GM12878 (cell line): ENCODE measurements at regions not wholly inside any gene's neighbourhood (a gene's known extent, or its start where the extent isn't known, plus 50 kb on each side); places are given as distances from the start of the nearest gene placed in this dataset.

Experiments
- CHD4 ChIP-seq: fragments of 200-600 bp; sonication (generic); IDR thresholded peaks from 2 replicates; pipeline ENCODE4 v1.6.1; 2016; ENCODE audit warnings: mild to moderate bottlenecking
- EP300 ChIP-seq, 2 experiments: fragments of 150-350 bp in 1 of 2; IDR thresholded peaks; 2 replicates each; pipeline ENCODE4 v1.6.1; 2011 to 2012; ENCODE audit warnings: low read depth in 2 of 2, low read length in 2 of 2, borderline replicate concordance in 1 of 2, improper control_type of control experiment in 1 of 2, inconsistent platforms in 1 of 2; ENCODE audit not compliant: control insufficient read depth in 1 of 2
- JUNB ChIP-seq: IDR thresholded peaks from 2 replicates; pipeline ENCODE4 v1.6.1; 2016; ENCODE audit warnings: antibody characterized with exemption, mild to moderate bottlenecking
- LARP7 ChIP-seq: fragments of 450-650 bp; IDR thresholded peaks from 2 replicates; pipeline ENCODE4 v1.6.1; 2017; ENCODE audit warnings: mild to moderate bottlenecking
- NFYB ChIP-seq: IDR thresholded peaks from 2 replicates; pipeline ENCODE4 v1.6.1; 2011; ENCODE audit warnings: low read depth, mild to moderate bottlenecking, low read length, improper control_type of control experiment, moderate library complexity; ENCODE audit not compliant: insufficient read depth
- NRF1 ChIP-seq: conservative IDR thresholded peaks from 2 replicates; pipeline ENCODE4 v1.6.1; 2011; ENCODE audit warnings: mild to moderate bottlenecking, low read depth, low read length, improper control_type of control experiment
- RAD21 ChIP-seq: IDR thresholded peaks from 2 replicates; pipeline ENCODE4 v1.6.1; 2011; ENCODE audit warnings: mild to moderate bottlenecking, low read depth, low read length, moderate library complexity; ENCODE audit not compliant: insufficient read depth
- SIN3A ChIP-seq: IDR thresholded peaks from 2 replicates; pipeline ENCODE4 v1.6.1; 2012; ENCODE audit warnings: low read depth, low read length, improper control_type of control experiment
- SREBF2 ChIP-seq: IDR thresholded peaks from 2 replicates; pipeline ENCODE4 v1.6.1; 2012; ENCODE audit warnings: mild to moderate bottlenecking, low read length
- YY1 ChIP-seq: IDR thresholded peaks from 2 replicates; pipeline ENCODE4 v1.6.1; 2011; ENCODE audit warnings: low read depth, mild to moderate bottlenecking, low read length
- ZNF24 ChIP-seq: fragments of 450-650 bp; IDR thresholded peaks from 2 replicates; pipeline ENCODE4 v1.6.1; 2017; ENCODE audit warnings: antibody characterized with exemption, mild to moderate bottlenecking
- TF ChIP-seq, protein P1 (sequence below), 3 experiments: IDR thresholded peaks in 2 of 3; conservative IDR thresholded peaks in 1 of 3; 2 replicates each; pipeline ENCODE4 v1.5.1; 2011; ENCODE audit warnings: low read depth in 3 of 3, low read length in 3 of 3, mild to moderate bottlenecking in 3 of 3, control low read depth in 2 of 3, moderate library complexity in 2 of 3, inconsistent platforms in 1 of 3, mixed read lengths in 1 of 3; ENCODE audit not compliant: control insufficient read depth in 2 of 3, insufficient read depth in 1 of 3; ENCODE audit errors: extremely low read depth in 1 of 3
- TF ChIP-seq, protein P2 (sequence below): fragments of 450-650 bp; IDR thresholded peaks from 2 replicates; pipeline ENCODE4 v1.6.1; 2017; ENCODE audit warnings: mild to moderate bottlenecking, moderate library complexity
- TF ChIP-seq, protein P3 (sequence below): fragments of 450-650 bp; formaldehyde crosslinking; IDR thresholded peaks from 2 replicates; pipeline ENCODE4 v1.5.0; 2022; ENCODE audit warnings: mild to moderate bottlenecking, missing genetic modification characterization

DNA sequence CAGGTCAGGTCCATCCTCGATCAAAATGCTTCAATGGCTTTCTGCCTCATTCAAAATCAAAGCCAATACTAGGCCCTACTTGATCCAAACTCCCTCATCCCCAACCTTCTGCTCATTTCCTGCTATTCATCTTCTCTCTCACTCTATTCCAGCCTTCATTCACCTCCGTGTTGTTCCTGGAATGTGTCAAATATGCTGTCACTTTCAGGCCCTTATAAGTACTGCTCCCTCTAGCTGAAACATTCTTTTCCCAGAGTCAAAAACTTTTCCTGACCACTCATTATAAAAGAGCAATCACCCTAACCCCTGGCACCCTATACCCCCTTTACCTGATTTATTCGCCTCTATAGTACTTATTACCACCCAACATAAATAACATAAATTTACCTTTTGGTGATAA lies 303.7 kb upstream of the PMFBP1 start:
- TF ChIP-seq, protein P1, sequence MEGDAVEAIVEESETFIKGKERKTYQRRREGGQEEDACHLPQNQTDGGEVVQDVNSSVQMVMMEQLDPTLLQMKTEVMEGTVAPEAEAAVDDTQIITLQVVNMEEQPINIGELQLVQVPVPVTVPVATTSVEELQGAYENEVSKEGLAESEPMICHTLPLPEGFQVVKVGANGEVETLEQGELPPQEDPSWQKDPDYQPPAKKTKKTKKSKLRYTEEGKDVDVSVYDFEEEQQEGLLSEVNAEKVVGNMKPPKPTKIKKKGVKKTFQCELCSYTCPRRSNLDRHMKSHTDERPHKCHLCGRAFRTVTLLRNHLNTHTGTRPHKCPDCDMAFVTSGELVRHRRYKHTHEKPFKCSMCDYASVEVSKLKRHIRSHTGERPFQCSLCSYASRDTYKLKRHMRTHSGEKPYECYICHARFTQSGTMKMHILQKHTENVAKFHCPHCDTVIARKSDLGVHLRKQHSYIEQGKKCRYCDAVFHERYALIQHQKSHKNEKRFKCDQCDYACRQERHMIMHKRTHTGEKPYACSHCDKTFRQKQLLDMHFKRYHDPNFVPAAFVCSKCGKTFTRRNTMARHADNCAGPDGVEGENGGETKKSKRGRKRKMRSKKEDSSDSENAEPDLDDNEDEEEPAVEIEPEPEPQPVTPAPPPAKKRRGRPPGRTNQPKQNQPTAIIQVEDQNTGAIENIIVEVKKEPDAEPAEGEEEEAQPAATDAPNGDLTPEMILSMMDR (IDR thresholded peaks at IDR 0.05 in 2 of 3, conservative IDR thresholded peaks at IDR 0.05 in 1 of 3; ENCODE audit: control insufficient read depth in 2 of 3, extremely low read depth in 1 of 3, insufficient read depth in 1 of 3, low read depth in 3 of 3, low read length in 3 of 3) = no peak
- no peak for TF ChIP-seq NRF1
- TF ChIP-seq ZNF24 = no peak
- no peak for TF ChIP-seq NFYB
- TF ChIP-seq EP300 (IDR thresholded peaks at IDR 0.05; ENCODE audit: borderline replicate concordance in 1 of 2, control insufficient read depth in 1 of 2, low read depth in 2 of 2, low read length in 2 of 2) = no peak
- no peak for TF ChIP-seq SREBF2
- TF ChIP-seq SIN3A = no peak
- no peak for TF ChIP-seq RAD21
- TF ChIP-seq JUNB = no peak
- TF ChIP-seq, protein P2, sequence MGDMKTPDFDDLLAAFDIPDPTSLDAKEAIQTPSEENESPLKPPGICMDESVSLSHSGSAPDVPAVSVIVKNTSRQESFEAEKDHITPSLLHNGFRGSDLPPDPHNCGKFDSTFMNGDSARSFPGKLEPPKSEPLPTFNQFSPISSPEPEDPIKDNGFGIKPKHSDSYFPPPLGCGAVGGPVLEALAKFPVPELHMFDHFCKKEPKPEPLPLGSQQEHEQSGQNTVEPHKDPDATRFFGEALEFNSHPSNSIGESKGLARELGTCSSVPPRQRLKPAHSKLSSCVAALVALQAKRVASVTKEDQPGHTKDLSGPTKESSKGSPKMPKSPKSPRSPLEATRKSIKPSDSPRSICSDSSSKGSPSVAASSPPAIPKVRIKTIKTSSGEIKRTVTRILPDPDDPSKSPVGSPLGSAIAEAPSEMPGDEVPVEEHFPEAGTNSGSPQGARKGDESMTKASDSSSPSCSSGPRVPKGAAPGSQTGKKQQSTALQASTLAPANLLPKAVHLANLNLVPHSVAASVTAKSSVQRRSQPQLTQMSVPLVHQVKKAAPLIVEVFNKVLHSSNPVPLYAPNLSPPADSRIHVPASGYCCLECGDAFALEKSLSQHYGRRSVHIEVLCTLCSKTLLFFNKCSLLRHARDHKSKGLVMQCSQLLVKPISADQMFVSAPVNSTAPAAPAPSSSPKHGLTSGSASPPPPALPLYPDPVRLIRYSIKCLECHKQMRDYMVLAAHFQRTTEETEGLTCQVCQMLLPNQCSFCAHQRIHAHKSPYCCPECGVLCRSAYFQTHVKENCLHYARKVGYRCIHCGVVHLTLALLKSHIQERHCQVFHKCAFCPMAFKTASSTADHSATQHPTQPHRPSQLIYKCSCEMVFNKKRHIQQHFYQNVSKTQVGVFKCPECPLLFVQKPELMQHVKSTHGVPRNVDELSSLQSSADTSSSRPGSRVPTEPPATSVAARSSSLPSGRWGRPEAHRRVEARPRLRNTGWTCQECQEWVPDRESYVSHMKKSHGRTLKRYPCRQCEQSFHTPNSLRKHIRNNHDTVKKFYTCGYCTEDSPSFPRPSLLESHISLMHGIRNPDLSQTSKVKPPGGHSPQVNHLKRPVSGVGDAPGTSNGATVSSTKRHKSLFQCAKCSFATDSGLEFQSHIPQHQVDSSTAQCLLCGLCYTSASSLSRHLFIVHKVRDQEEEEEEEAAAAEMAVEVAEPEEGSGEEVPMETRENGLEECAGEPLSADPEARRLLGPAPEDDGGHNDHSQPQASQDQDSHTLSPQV = no peak
- no peak for TF ChIP-seq CHD4
- no peak for TF ChIP-seq LARP7
- TF ChIP-seq, protein P3, sequence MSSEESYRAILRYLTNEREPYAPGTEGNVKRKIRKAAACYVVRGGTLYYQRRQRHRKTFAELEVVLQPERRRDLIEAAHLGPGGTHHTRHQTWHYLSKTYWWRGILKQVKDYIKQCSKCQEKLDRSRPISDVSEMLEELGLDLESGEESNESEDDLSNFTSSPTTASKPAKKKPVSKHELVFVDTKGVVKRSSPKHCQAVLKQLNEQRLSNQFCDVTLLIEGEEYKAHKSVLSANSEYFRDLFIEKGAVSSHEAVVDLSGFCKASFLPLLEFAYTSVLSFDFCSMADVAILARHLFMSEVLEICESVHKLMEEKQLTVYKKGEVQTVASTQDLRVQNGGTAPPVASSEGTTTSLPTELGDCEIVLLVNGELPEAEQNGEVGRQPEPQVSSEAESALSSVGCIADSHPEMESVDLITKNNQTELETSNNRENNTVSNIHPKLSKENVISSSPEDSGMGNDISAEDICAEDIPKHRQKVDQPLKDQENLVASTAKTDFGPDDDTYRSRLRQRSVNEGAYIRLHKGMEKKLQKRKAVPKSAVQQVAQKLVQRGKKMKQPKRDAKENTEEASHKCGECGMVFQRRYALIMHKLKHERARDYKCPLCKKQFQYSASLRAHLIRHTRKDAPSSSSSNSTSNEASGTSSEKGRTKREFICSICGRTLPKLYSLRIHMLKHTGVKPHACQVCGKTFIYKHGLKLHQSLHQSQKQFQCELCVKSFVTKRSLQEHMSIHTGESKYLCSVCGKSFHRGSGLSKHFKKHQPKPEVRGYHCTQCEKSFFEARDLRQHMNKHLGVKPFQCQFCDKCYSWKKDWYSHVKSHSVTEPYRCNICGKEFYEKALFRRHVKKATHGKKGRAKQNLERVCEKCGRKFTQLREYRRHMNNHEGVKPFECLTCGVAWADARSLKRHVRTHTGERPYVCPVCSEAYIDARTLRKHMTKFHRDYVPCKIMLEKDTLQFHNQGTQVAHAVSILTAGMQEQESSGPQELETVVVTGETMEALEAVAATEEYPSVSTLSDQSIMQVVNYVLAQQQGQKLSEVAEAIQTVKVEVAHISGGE (CRISPR knock-in tag) = no peak
- no peak for TF ChIP-seq YY1
